H9 (cell line): ENCODE measurements at regions not wholly inside any gene's neighbourhood (a gene's known extent, or its start where the extent isn't known, plus 50 kb on each side); places are given as distances from the start of the nearest gene placed in this dataset.

Source experiments
- DNase-seq: peaks from one replicate; pipeline ENCODE4 v3.0.0-alpha.2; 2017
- H2AFZ ChIP-seq: one replicate; pipeline ENCODE4 v1.6.1; 2013; ENCODE audit warnings: mild to moderate bottlenecking, low read length, control low read depth, moderate library complexity
- H2AK5ac ChIP-seq: 2 replicates; pipeline ENCODE4 v1.6.1; 2013; ENCODE audit warnings: low read length, control low read depth, mixed read lengths; ENCODE audit not compliant: insufficient read length
- H2BK120ac ChIP-seq: one replicate; pipeline ENCODE4 v1.6.1; 2013; ENCODE audit warnings: low read depth, mild to moderate bottlenecking, low read length, control low read depth, inconsistent platforms; ENCODE audit not compliant: poor library complexity, severe bottlenecking
- H2BK12ac ChIP-seq: 2 replicates; pipeline ENCODE4 v1.6.1; 2013; ENCODE audit warnings: low read length, control low read depth, mixed read lengths, low read depth; ENCODE audit not compliant: insufficient read length
- H2BK15ac ChIP-seq: 2 replicates; pipeline ENCODE4 v1.6.1; 2013; ENCODE audit warnings: low read depth, low read length, control low read depth
- H2BK20ac ChIP-seq: one replicate; pipeline ENCODE4 v1.6.1; 2013; ENCODE audit warnings: low read depth, mild to moderate bottlenecking, low read length, control low read depth, inconsistent platforms; ENCODE audit not compliant: poor library complexity, severe bottlenecking
- H2BK5ac ChIP-seq: 2 replicates; pipeline ENCODE4 v1.6.1; 2013; ENCODE audit warnings: low read length, control low read depth, mixed read lengths; ENCODE audit not compliant: insufficient read length
- H3K14ac ChIP-seq: 2 replicates; pipeline ENCODE4 v1.6.1; 2013; ENCODE audit warnings: low read length, control low read depth; ENCODE audit not compliant: insufficient read depth
- H3K18ac ChIP-seq: 2 replicates; pipeline ENCODE4 v1.6.1; 2013; ENCODE audit warnings: low read depth, mild to moderate bottlenecking, mixed read lengths, low read length, control low read depth; ENCODE audit not compliant: insufficient read length
- H3K23ac ChIP-seq: 2 replicates; pipeline ENCODE4 v1.6.1; 2013; ENCODE audit warnings: low read length, control low read depth, mixed read lengths, low read depth; ENCODE audit not compliant: insufficient read length
- H3K23me2 ChIP-seq: 2 replicates; pipeline ENCODE4 v1.6.1; 2013; ENCODE audit warnings: low read depth, mild to moderate bottlenecking, mixed read lengths, low read length, control low read depth; ENCODE audit not compliant: insufficient read length, poor library complexity, severe bottlenecking
- H3K27ac ChIP-seq: 2 replicates; pipeline ENCODE4 v1.5.1; 2013; ENCODE audit warnings: low read length, control low read depth, mixed read lengths, low read depth; ENCODE audit not compliant: insufficient read length
- H3K27me3 ChIP-seq: 2 replicates; pipeline ENCODE4 v1.6.1; 2013; ENCODE audit warnings: low read length, control low read depth, inconsistent platforms; ENCODE audit not compliant: insufficient read depth
- H3K4ac ChIP-seq: 2 replicates; pipeline ENCODE4 v1.6.1; 2013; ENCODE audit warnings: low read depth, mild to moderate bottlenecking, control low read depth, inconsistent platforms, low read length, moderate library complexity
- H3K4me1 ChIP-seq: 2 replicates; pipeline ENCODE4 v1.6.1; 2013; ENCODE audit warnings: low read length, control low read depth, inconsistent platforms; ENCODE audit not compliant: insufficient read depth
- H3K4me2 ChIP-seq: 2 replicates; pipeline ENCODE4 v1.6.1; 2013; ENCODE audit warnings: low read length, control low read depth, mixed read lengths; ENCODE audit not compliant: insufficient read length, insufficient read depth
- H3K56ac ChIP-seq: 2 replicates; pipeline ENCODE4 v1.6.1; 2013; ENCODE audit warnings: low read depth, mild to moderate bottlenecking, mixed read lengths, low read length, control low read depth; ENCODE audit not compliant: insufficient read length
- H3K79me1 ChIP-seq: 2 replicates; pipeline ENCODE4 v1.6.1; 2013; ENCODE audit warnings: low read depth, mild to moderate bottlenecking, moderate library complexity, low read length, control low read depth, inconsistent platforms; ENCODE audit not compliant: insufficient read depth, poor library complexity, severe bottlenecking
- H3K79me2 ChIP-seq: 2 replicates; pipeline ENCODE4 v1.6.1; 2013; ENCODE audit warnings: low read length, control low read depth, inconsistent platforms; ENCODE audit not compliant: insufficient read depth
- H3K9ac ChIP-seq: 2 replicates; pipeline ENCODE4 v1.6.1; 2013; ENCODE audit warnings: low read length, control low read depth, mixed read lengths; ENCODE audit not compliant: insufficient read length; ENCODE audit errors: extremely low read depth
- H3K9me3 ChIP-seq: one replicate; pipeline ENCODE4 v1.6.1; 2013; ENCODE audit warnings: low read depth, low read length, inconsistent platforms; ENCODE audit not compliant: control insufficient read depth
- H3T11ph ChIP-seq: one replicate; pipeline ENCODE4 v1.6.1; 2013; ENCODE audit warnings: mild to moderate bottlenecking, low read length, control low read depth, inconsistent platforms
- H4K20me1 ChIP-seq: one replicate; pipeline ENCODE4 v1.6.1; 2013; ENCODE audit not compliant: control insufficient read depth, insufficient read length, insufficient read depth
- H4K5ac ChIP-seq: 2 replicates; pipeline ENCODE4 v1.6.1; 2013; ENCODE audit warnings: low read depth, mild to moderate bottlenecking, mixed read lengths, low read length, control low read depth; ENCODE audit not compliant: insufficient read length
- H4K8ac ChIP-seq: replicated peaks from 2 replicates; pipeline ENCODE4 v1.6.1; 2013; ENCODE audit warnings: low read length, control low read depth, mixed read lengths, low read depth; ENCODE audit not compliant: insufficient read length
- H4K91ac ChIP-seq: 2 replicates; pipeline ENCODE4 v1.6.1; 2013; ENCODE audit warnings: low read depth, mild to moderate bottlenecking, moderate library complexity, mixed read lengths, low read length, control low read depth; ENCODE audit not compliant: insufficient read length
- H3K27ac Mint-ChIP-seq, 3 experiments: 2 replicates in 2 of 3; 3 replicates in 1 of 3; pipeline ENCODE4 v1.8.0; 2020 to 2021; ENCODE audit warnings: mixed read lengths in 3 of 3, mild to moderate bottlenecking in 1 of 3, moderate library complexity in 1 of 3
- H3K27me3 Mint-ChIP-seq: 2 replicates; pipeline ENCODE4 v1.8.0; 2021; ENCODE audit warnings: low read depth, mild to moderate bottlenecking, moderate library complexity, mixed read lengths
- H3K36me3 Mint-ChIP-seq, 3 experiments: 2 replicates in 2 of 3; 3 replicates in 1 of 3; pipeline ENCODE4 v1.8.0; 2020 to 2021; ENCODE audit warnings: low read depth in 3 of 3, mixed read lengths in 3 of 3; ENCODE audit not compliant: insufficient read depth in 1 of 3
- H3K4me1 Mint-ChIP-seq, 2 experiments: 2 replicates each; pipeline ENCODE4 v1.8.0; 2020; ENCODE audit warnings: mixed read lengths in 2 of 2
- H3K4me3 Mint-ChIP-seq, 2 experiments: 2 replicates in 1 of 2; 3 replicates in 1 of 2; pipeline ENCODE4 v1.8.0; 2020 to 2021; ENCODE audit warnings: mild to moderate bottlenecking in 2 of 2, mixed read lengths in 2 of 2, moderate library complexity in 1 of 2
- H3K9me3 Mint-ChIP-seq, 2 experiments: 2 replicates in 1 of 2; 3 replicates in 1 of 2; pipeline ENCODE4 v1.8.0; 2020; ENCODE audit warnings: mild to moderate bottlenecking in 2 of 2, mixed read lengths in 2 of 2, moderate library complexity in 1 of 2
- CTCF ChIP-seq: fragments of 200-600 bp; sonication (generic); conservative IDR thresholded peaks from 3 replicates; pipeline ENCODE4 v1.8.0; 2021; ENCODE audit warnings: antibody characterized with exemption, mild to moderate bottlenecking
- WGBS: extraction: QIAGEN DNeasy Blood & Tissue Kit; methylation state at CpG from one replicate; pipeline ENCODE4 v1.1.7; 2013; ENCODE audit warnings: missing lambda C conversion rate, low lambda C conversion rate, mixed read lengths; ENCODE audit not compliant: insufficient read length; ENCODE audit errors: extremely low coverage; 5-methylcytosine and 5-hydroxymethylcytosine counted together

GRCh38 chr12:112607427-112607826 lies 184.1 kb upstream of the RPH3A start:
- no peak overlapping the region for H2BK5ac ChIP-seq
- H3T11ph ChIP-seq: no peak overlapping the region
- no peak overlapping the region for H2BK120ac ChIP-seq
- Mint-ChIP-seq H3K27ac (no peak overlapping the region), H3K9me3 (no peaks in the 10 kb centered on the region), H3K4me3 (no peak overlapping the region; a peak in 1 of 5 replicates), H3K4me1 (peaks cover 27 to 41% of the 10 kb centered on the region in 2 experiments), H3K27me3 (peaks cover 59% of the 10 kb centered on the region), H3K36me3 (no peaks in the 10 kb centered on the region; a peak in 1 of 7 replicates)
- no peaks in the 10 kb centered on the region for H3K9me3 ChIP-seq
- H3K4me1 ChIP-seq: no peaks in the 10 kb centered on the region; the same call in 1 of the 2 replicates
- no peak overlapping the region for H2BK15ac ChIP-seq
- H3K23me2 ChIP-seq: no peaks in the 10 kb centered on the region
- no peak overlapping the region for H4K91ac ChIP-seq
- no peak overlapping the region for H3K14ac ChIP-seq
- DNase-seq: no peak
- no peak overlapping the region for H4K8ac ChIP-seq
- no peak overlapping the region for H3K4ac ChIP-seq
- no peaks in the 10 kb centered on the region; the same call in 1 of the 2 replicates for H3K27me3 ChIP-seq
- no peaks in the 10 kb centered on the region for H4K20me1 ChIP-seq
- H3K56ac ChIP-seq: no peak overlapping the region
- WGBS: no CpG with 5 or more reads among the region's 3 CpGs
- TF ChIP-seq CTCF: no peak
- H4K5ac ChIP-seq: no peak overlapping the region
- H3K27ac ChIP-seq: no peak overlapping the region
- H3K18ac ChIP-seq: no peak overlapping the region
- H3K4me2 ChIP-seq: no peak overlapping the region
- no peak overlapping the region for H3K9ac ChIP-seq
- no peak overlapping the region for H2AK5ac ChIP-seq
- no peak overlapping the region for H3K23ac ChIP-seq
- H3K79me2 ChIP-seq: no peaks in the 10 kb centered on the region
- H2BK12ac ChIP-seq: no peak overlapping the region
- H2BK20ac ChIP-seq: no peak overlapping the region
- no peaks in the 10 kb centered on the region for H3K79me1 ChIP-seq
- no peak overlapping the region for H2AFZ ChIP-seq
